A673 (cell line): ENCODE measurements at regions not wholly inside any gene's neighbourhood (a gene's known extent, or its start where the extent isn't known, plus 50 kb on each side); places are given as distances from the start of the nearest gene placed in this dataset.

Experiments used
- BruUV-seq: library from RNA; stranded (reverse); fragments of 400-500 nt; replicated peaks from 2 replicates; lab custom pipeline; 2021; lab: Mats Ljungman, UMichigan
- CTCF ChIA-PET: fragments of 300-600 bp; sonication (Branson Sonifier 250); formaldehyde crosslinking; loops from one replicate; lab custom pipeline; 2022; ENCODE audit warnings: antibody characterized with exemption; lab: Charles Lee
- POLR2A ChIA-PET: fragments of 300-600 bp; sonication (Branson Sonifier 250); formaldehyde crosslinking; loops from one replicate; lab custom pipeline; 2022; ENCODE audit warnings: antibody characterized with exemption; ENCODE audit not compliant: low non-redundant PET; lab: Charles Lee
- DNase-seq: peaks from one replicate; pipeline ENCODE4 v3.0.0-alpha.2; 2015; ENCODE audit warnings: low spot score
- H3K27ac ChIP-seq: fragments of 200-600 bp; sonication (generic); 2 replicates; pipeline ENCODE4 v1.5.1; 2016; ENCODE audit warnings: mixed run types, low read depth, mild to moderate bottlenecking, mixed read lengths, antibody characterized with exemption, low read length; ENCODE audit not compliant: poor library complexity, severe bottlenecking
- H3K27me3 ChIP-seq: fragments of 200-600 bp; sonication (generic); replicated peaks from 2 replicates; pipeline ENCODE4 v1.6.1; 2017; ENCODE audit warnings: mixed run types, low read depth, mild to moderate bottlenecking, mixed read lengths, antibody characterized with exemption, low read length; ENCODE audit not compliant: insufficient read depth, poor library complexity
- H3K36me3 ChIP-seq: fragments of 200-600 bp; sonication (generic); 2 replicates; pipeline ENCODE4 v1.6.1; 2016; ENCODE audit warnings: mixed run types, mild to moderate bottlenecking, mixed read lengths, antibody characterized with exemption, low read length; ENCODE audit not compliant: insufficient read depth, poor library complexity, severe bottlenecking
- H3K4me1 ChIP-seq: fragments of 200-600 bp; sonication (generic); 2 replicates; pipeline ENCODE4 v1.6.1; 2017; ENCODE audit warnings: mixed run types, mild to moderate bottlenecking, mixed read lengths, antibody characterized with exemption, low read length; ENCODE audit not compliant: insufficient read depth, poor library complexity, severe bottlenecking
- H3K4me3 ChIP-seq: fragments of 200-600 bp; sonication (generic); 2 replicates; pipeline ENCODE4 v1.5.1; 2016; ENCODE audit warnings: low read depth, mixed run types, mild to moderate bottlenecking, mixed read lengths, low read length; ENCODE audit not compliant: poor library complexity, severe bottlenecking
- H3K9me3 ChIP-seq: fragments of 200-600 bp; sonication (generic); 2 replicates; pipeline ENCODE4 v1.6.1; 2016; ENCODE audit warnings: mixed run types, low read depth, mild to moderate bottlenecking, mixed read lengths, antibody characterized with exemption, low read length; ENCODE audit not compliant: poor library complexity, severe bottlenecking
- EZH2 ChIP-seq: fragments of 200-600 bp; sonication (generic); IDR thresholded peaks from 2 replicates; pipeline ENCODE4 v1.6.1; 2017; ENCODE audit warnings: borderline replicate concordance, low read depth, mild to moderate bottlenecking, mixed read lengths, antibody characterized with exemption, low read length; ENCODE audit not compliant: poor library complexity, severe bottlenecking
- intact Hi-C: fragments of 100-400 bp; cut with micrococcal nuclease; formaldehyde crosslinking; loops from one replicate; pipeline ENCODE4 v1.10.0; 2022; ENCODE audit not compliant: unreplicated experiment
- TF ChIP-seq, protein P1 (sequence below): fragments of 300-800, 200-600 bp; sonication (generic); conservative IDR thresholded peaks from 2 replicates; pipeline ENCODE4 v1.5.1; 2017; ENCODE audit warnings: low read depth, mild to moderate bottlenecking, antibody characterized with exemption, low read length, moderate library complexity, mixed read lengths

- TF ChIP-seq, protein P1, sequence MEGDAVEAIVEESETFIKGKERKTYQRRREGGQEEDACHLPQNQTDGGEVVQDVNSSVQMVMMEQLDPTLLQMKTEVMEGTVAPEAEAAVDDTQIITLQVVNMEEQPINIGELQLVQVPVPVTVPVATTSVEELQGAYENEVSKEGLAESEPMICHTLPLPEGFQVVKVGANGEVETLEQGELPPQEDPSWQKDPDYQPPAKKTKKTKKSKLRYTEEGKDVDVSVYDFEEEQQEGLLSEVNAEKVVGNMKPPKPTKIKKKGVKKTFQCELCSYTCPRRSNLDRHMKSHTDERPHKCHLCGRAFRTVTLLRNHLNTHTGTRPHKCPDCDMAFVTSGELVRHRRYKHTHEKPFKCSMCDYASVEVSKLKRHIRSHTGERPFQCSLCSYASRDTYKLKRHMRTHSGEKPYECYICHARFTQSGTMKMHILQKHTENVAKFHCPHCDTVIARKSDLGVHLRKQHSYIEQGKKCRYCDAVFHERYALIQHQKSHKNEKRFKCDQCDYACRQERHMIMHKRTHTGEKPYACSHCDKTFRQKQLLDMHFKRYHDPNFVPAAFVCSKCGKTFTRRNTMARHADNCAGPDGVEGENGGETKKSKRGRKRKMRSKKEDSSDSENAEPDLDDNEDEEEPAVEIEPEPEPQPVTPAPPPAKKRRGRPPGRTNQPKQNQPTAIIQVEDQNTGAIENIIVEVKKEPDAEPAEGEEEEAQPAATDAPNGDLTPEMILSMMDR = no peak
- no peak for TF ChIP-seq EZH2
- no peaks in the 10 kb centered on the region for H3K4me1 ChIP-seq
- ChIA-PET CTCF (no interaction called here), POLR2A (no interaction called here)
- no TSS peak for BruUV-seq
- intact Hi-C loops = no loop called here
- no peak overlapping the region for H3K4me3 ChIP-seq
- DNase-seq = no peak
- no peak overlapping the region for H3K27ac ChIP-seq
- H3K9me3 ChIP-seq = peaks cover 23% of the 10 kb centered on the region
- no peaks in the 10 kb centered on the region for H3K36me3 ChIP-seq
- no peaks in the 10 kb centered on the region for H3K27me3 ChIP-seq
Observed at GRCh38 chr18:6574631-6575030, 154.9 kb upstream of the ARHGAP28 start.

DNA sequence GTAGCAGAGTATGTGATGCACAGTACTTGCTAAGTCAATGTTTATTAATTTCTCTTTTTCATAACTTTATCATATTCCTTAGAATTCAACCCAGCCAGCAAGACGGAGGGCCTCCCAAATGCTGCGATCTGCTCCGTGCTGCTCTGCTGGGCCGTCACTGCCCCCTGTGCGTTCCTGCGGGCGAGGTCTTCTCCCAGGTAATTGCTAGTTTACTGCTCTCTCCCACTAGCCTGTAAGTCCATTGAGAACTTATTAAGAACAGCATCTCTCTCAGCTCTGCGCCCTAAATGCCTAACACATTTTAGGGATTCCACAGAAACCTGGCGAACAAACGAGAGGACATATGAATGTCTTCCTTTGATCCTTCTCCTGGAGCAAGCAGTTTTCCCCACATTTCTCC is 153.6 kb upstream of the ARHGAP28 start:
- TF ChIP-seq, protein P1 = no peak
- no peak for TF ChIP-seq EZH2
- Histone ChIP-seq H3K9me3 (peaks cover 19% of the 10 kb centered on the region), H3K27ac (no peak overlapping the region), H3K4me3 (no peak overlapping the region), H3K36me3 (no peaks in the 10 kb centered on the region), H3K4me1 (no peaks in the 10 kb centered on the region), H3K27me3 (no peaks in the 10 kb centered on the region)
- POLR2A ChIA-PET = no interaction called here
- CTCF ChIA-PET = no interaction called here
- BruUV-seq = no TSS peak
- DNase-seq = no peak
- intact Hi-C loops = no loop called here

DNA sequence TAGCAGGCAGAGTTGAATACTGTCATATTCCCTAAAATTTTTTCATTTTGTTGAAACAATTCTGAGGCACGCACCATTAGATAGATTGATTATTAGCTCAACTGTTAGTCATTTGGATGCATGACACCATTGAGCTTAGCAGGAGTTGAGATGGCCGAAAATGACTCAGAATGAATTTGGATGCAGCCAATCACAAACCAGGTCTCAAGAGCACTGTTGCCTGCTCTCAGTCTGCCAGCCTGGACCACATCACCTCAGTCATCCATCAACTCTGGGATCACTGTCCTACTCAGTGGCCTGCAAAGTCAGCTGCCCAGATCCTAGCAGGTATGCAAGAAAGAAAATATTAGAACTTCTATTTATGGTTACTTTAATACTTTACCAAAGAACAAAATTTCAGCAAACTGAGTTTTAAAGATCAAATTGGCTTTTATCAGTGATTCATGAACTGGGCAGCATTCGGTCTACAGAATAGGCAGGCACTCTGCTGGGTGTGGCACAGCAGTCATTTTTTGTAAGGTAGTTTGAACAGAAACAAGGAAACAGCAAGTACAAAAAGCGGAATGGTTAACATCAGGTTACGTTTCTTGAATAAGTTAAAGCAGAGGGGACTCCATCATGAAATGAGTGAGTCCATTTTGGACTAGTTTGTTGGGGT is 152.7 kb upstream of the ARHGAP28 start:
- intact Hi-C loops = no loop called here
- DNase-seq = no peak
- CTCF ChIA-PET = no interaction called here
- no TSS peak for BruUV-seq
- TF ChIP-seq, protein P1 = no peak
- TF ChIP-seq EZH2 = no peak
- POLR2A ChIA-PET = no interaction called here
- H3K36me3 ChIP-seq = no peaks in the 10 kb centered on the region
- no peaks in the 10 kb centered on the region for H3K4me1 ChIP-seq
- H3K4me3 ChIP-seq = no peak overlapping the region
- no peaks in the 10 kb centered on the region for H3K27me3 ChIP-seq
- H3K27ac ChIP-seq = no peak overlapping the region
- peaks cover 27% of the 10 kb centered on the region for H3K9me3 ChIP-seq
